Spleen (tissue), 7 donors: ENCODE measurements at regions not wholly inside any gene's neighbourhood (a gene's known extent, or its start where the extent isn't known, plus 50 kb on each side); places are given as distances from the start of the nearest gene placed in this dataset.

Experiments
- microRNA-seq, 3 donors: library from miRNA; unstranded; fragments of <30 nt; microRNA quantifications; one replicate each; pipeline versions ENCODE4 to v1.1.0, GENCODE V29; 2019 to 2020
- small RNA-seq, 4 donors: library from RNA; depleted of rRNA; stranded (forward); fragments of <200 nt; gene quantifications; one replicate each; pipeline ENCODE3, GENCODE V24; 2016
- donor health status: DM: no; HTN: no; CAD: no; lungs with moderate emphysema.
- donor health status: DM: no; HTN: no; CAD: no.
- donor health status: DM: yes; HTN: yes; CAD: no.

Small RNAs in the stretch of these regions (microRNA-seq; reads per million reads assigned to microRNA genes)
- 0 reads per million in 3 donors for gene MIR4693

Small RNAs in the stretch of these regions (small RNA-seq; reads per million reads assigned to genes)
- 0 reads per million in 4 donors for gene MIR4693
